ENCODE measurements at regions not wholly inside any gene's neighbourhood (a gene's known extent, or its start where the extent isn't known, plus 50 kb on each side); places are given as distances from the start of the nearest gene placed in this dataset.

DNA sequence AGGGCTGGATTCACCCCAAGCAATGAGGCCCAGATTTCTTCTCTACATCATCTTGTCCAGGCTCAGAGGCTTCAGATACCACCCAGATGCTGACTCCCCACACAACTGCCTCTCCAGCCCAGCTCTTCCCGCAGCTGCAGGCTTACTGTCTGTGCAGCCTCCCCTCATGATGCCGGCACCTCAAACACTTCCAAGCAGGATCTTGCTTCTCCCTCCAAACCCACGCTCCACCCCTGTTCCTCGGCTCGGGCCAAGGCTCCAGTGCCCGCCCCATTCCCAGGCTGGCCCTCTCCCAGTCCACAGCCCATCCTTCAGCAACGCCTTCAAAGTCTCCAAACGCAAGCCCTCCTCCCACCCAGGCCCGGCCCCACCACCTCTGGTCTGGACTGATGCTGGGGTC is 159.2 kb upstream of the LINGO1 start:
- FAIRE-seq = no peak
- H3K27me3 ChIP-seq (ENCODE audit: control insufficient read depth in 3 of 3, insufficient read depth in 3 of 3, low read length in 3 of 3) = peaks cover 0 to 6% (median 3%) of the 10 kb centered on the region in 3 donors
- 73 to 89% (median 81%) methylated on average over 8 to 9 of the region's 9 CpGs for WGBS, 3 donors
- no peaks in the 10 kb centered on the region for H3K36me3 ChIP-seq (ENCODE audit: control insufficient read depth in 3 of 3, insufficient read depth in 2 of 3, low read depth in 1 of 3, low read length in 3 of 3)
- no peaks in the 10 kb centered on the region for H3K9me3 ChIP-seq (ENCODE audit: control insufficient read depth in 2 of 2, insufficient read depth in 1 of 2, low read depth in 1 of 2, low read length in 1 of 2)
- no peak overlapping the region for H3K4me3 ChIP-seq (ENCODE audit: low read depth in 1 of 3, low read length in 3 of 3)
- H3K27ac ChIP-seq (ENCODE audit: low read depth in 1 of 3, low read length in 2 of 3) = no peak overlapping the region
- DNase-seq = no peak
- no peaks in the 10 kb centered on the region for H3K4me1 ChIP-seq (ENCODE audit: control insufficient read depth in 3 of 3, insufficient read depth in 2 of 3, low read depth in 1 of 3, low read length in 2 of 3)

DNA sequence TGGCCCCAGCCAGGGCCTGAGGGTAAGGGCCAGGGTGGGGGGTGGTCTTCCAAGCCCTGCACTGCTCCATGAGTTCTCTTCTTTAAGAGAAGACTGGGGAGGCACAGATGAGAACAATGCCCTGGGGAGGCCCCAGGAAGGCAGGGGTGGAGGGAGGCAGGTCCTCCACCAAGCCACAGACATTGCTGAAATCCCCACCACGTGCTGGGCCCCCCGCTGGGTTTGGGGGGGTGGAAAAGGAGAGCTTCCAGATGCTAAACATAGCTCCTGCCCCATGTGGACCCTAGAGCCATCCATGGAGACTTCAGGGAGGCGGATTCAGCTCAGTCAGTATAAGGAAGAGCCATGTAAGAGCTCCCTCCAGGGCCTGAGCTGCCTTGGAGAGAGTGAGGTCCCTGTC is 157.8 kb upstream of the LINGO1 start:
- Histone ChIP-seq H3K4me3 (ENCODE audit: low read depth in 1 of 3, low read length in 3 of 3) (no peak overlapping the region), H3K27ac (ENCODE audit: low read depth in 1 of 3, low read length in 2 of 3) (no peak overlapping the region), H3K36me3 (ENCODE audit: control insufficient read depth in 3 of 3, insufficient read depth in 2 of 3, low read depth in 1 of 3, low read length in 3 of 3) (no peaks in the 10 kb centered on the region), H3K27me3 (ENCODE audit: control insufficient read depth in 3 of 3, insufficient read depth in 3 of 3, low read length in 3 of 3) (peaks cover 0 to 6% (median 3%) of the 10 kb centered on the region in 3 donors), H3K9me3 (ENCODE audit: control insufficient read depth in 2 of 2, insufficient read depth in 1 of 2, low read depth in 1 of 2, low read length in 1 of 2) (no peaks in the 10 kb centered on the region), H3K4me1 (ENCODE audit: control insufficient read depth in 3 of 3, insufficient read depth in 2 of 3, low read depth in 1 of 3, low read length in 2 of 3) (no peaks in the 10 kb centered on the region)
- no peak for DNase-seq
- 52 to 59% (median 53%) methylated on average over 3 of the region's 3 CpGs for WGBS, 3 donors
- FAIRE-seq = no peak

DNA sequence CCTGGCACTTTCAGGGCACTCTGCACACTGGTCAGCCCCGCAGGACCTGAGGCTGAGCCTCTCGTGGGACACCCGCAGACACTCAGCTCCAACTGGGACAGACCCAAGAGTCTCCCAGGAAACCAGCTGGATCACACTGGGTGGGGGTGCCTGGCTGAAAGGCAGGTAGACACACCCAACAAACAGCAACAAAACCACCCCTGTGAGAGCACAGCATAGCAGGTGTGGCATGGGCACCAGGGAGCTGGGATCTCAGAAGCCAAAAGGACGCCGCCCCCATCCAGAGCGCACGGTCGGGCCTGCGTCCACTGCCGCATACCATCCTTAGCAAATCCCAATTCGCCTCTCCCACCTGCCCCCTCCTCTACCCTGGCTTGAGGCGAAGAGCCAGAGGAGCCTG is 154.2 kb upstream of the LINGO1 start:
- Histone ChIP-seq H3K4me1 (ENCODE audit: control insufficient read depth in 3 of 3, insufficient read depth in 2 of 3, low read depth in 1 of 3, low read length in 2 of 3) (no peaks in the 10 kb centered on the region), H3K36me3 (ENCODE audit: control insufficient read depth in 3 of 3, insufficient read depth in 2 of 3, low read depth in 1 of 3, low read length in 3 of 3) (no peaks in the 10 kb centered on the region), H3K27me3 (ENCODE audit: control insufficient read depth in 3 of 3, insufficient read depth in 3 of 3, low read length in 3 of 3) (peaks cover 0 to 6% (median 3%) of the 10 kb centered on the region in 3 donors), H3K9me3 (ENCODE audit: control insufficient read depth in 2 of 2, insufficient read depth in 1 of 2, low read depth in 1 of 2, low read length in 1 of 2) (no peaks in the 10 kb centered on the region), H3K4me3 (ENCODE audit: low read depth in 1 of 3, low read length in 3 of 3) (no peak overlapping the region), H3K27ac (ENCODE audit: low read depth in 1 of 3, low read length in 2 of 3) (no peak overlapping the region)
- 75 to 83% (median 76%) methylated on average over 12 of the region's 12 CpGs for WGBS, 3 donors
- DNase-seq (no peak), FAIRE-seq (no peak)

DNA sequence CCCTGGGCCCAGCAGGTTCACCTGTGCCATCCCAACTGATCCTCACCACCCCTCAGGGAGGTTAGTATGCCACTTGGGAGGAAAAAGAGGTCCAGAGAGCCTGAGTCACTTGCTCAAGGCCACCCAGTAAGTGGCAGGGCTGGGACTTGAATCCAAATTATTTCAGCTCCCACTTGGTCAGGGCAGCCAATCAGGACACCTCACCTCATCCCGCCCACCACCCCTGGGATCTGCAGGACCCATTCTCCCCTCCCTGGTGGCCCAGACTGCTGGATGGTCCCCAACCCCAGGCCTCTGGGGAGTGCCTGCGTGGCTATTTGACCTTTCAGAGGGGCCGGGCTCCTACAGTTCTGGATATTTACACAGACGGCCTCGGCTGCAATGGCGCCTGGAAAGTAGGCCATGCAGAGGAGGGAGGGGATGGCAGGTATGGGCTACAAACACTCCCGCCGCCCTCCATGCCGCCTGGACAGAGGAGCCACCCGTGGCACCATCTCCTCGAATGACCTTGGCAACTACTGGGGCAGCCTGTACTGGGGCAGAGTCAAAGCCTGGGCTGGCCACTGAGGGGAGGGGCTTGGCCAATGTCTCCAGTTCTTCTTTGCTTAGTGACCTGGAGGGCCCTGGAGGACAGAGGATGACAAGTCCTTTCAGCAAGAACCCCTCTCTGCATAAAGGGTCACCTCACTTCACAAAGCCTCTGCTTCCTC is 153.6 kb upstream of the LINGO1 start:
- DNase-seq (no peak), FAIRE-seq (no peak)
- Histone ChIP-seq H3K9me3 (ENCODE audit: control insufficient read depth in 2 of 2, insufficient read depth in 1 of 2, low read depth in 1 of 2, low read length in 1 of 2) (no peaks in the 10 kb centered on the region), H3K27ac (ENCODE audit: low read depth in 1 of 3, low read length in 2 of 3) (no peak overlapping the region), H3K36me3 (ENCODE audit: control insufficient read depth in 3 of 3, insufficient read depth in 2 of 3, low read depth in 1 of 3, low read length in 3 of 3) (peaks cover 0 to 4% (median 0%) of the 10 kb centered on the region in 3 donors), H3K27me3 (ENCODE audit: control insufficient read depth in 3 of 3, insufficient read depth in 3 of 3, low read length in 3 of 3) (peaks cover 0 to 6% (median 3%) of the 10 kb centered on the region in 3 donors), H3K4me3 (ENCODE audit: low read depth in 1 of 3, low read length in 3 of 3) (no peak overlapping the region), H3K4me1 (ENCODE audit: control insufficient read depth in 3 of 3, insufficient read depth in 2 of 3, low read depth in 1 of 3, low read length in 2 of 3) (no peaks in the 10 kb centered on the region)
- 51 to 63% (median 62%) methylated on average over 11 of the region's 11 CpGs for WGBS, 3 donors

DNA sequence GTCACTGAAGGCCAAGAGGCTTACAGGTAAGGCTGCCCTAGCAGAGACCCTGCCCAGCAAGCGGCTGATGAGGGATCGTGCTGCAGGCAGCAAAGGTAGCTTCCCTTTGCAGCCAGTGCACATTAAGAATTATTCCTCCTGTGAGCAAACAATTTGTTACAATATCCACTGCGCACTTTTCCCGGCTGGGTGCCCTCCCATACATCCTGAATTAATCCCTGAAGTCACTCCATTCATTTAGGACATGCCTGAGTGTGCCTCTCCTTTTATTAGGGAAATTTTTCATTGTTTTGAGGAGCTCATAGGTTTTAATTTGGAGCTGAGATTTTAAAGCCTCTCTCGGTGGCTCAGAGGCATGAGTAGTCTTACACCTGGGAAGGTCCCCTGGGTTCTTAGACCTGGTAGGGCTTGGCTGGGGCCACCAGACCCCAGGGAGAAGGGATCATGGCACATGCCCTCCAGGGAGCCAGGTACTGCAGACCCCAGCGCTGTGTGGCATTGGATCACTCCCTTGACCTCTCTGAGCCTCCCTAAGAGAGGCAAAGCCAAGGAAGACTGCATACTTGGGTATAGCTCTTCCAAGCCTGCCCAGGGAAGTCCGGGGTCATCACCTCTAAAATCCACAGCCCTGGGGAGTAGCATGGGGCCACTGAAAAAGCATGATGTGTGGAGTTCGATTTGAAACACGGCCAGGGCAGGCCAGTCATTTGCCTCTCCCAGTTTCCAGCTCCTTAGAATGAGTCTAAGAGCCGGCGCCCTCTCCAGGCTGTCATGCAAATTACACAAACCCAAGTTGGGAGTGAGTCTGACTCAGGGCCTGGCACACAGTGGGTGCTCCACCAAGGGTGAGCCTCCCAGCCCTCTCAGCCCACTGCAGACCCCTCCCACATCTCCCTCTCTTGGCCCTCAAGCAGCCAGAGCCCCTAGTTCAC is 151.9 kb upstream of the LINGO1 start:
- DNase-seq (peak in 1 of 2 donors; percentile 14), FAIRE-seq (no peak)
- H3K27ac ChIP-seq (ENCODE audit: low read depth in 1 of 3, low read length in 2 of 3) = no peak overlapping the region
- H3K36me3 ChIP-seq (ENCODE audit: control insufficient read depth in 3 of 3, insufficient read depth in 2 of 3, low read depth in 1 of 3, low read length in 3 of 3) = peaks cover 0 to 6% (median 0%) of the 10 kb centered on the region in 3 donors
- peaks cover 0 to 6% of the 10 kb centered on the region in 2 donors for H3K9me3 ChIP-seq (ENCODE audit: control insufficient read depth in 2 of 2, insufficient read depth in 1 of 2, low read depth in 1 of 2, low read length in 1 of 2)
- no peak overlapping the region for H3K4me3 ChIP-seq (ENCODE audit: low read depth in 1 of 3, low read length in 3 of 3)
- WGBS, 3 donors = 45 to 56% (median 47%) methylated on average over 11 of the region's 11 CpGs
- H3K27me3 ChIP-seq (ENCODE audit: control insufficient read depth in 3 of 3, insufficient read depth in 3 of 3, low read length in 3 of 3) = peaks cover 0 to 6% (median 5%) of the 10 kb centered on the region in 3 donors
- H3K4me1 ChIP-seq (ENCODE audit: control insufficient read depth in 3 of 3, insufficient read depth in 2 of 3, low read depth in 1 of 3, low read length in 2 of 3) = no peaks in the 10 kb centered on the region

DNA sequence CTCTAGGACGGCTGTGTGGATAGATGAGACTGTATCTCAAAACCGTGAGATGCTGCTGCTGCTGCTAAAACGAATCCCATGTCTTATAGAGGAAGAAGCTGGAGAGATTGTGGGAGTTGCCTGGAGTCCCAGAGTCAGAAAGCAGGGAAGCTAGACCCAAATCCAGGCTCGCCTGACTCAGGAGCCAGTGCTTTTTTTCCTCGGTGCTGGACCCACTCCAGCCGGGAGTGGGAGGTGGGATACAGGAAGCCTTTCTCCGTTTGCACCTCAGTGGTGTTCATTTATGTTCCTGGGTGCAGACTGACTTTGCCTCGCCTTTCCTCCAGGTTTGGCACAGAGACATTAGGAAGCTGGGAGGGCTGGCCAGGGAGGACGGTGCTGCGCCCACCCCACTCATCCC is 150.9 kb upstream of the LINGO1 start:
- 44 to 59% (median 50%) methylated on average over 10 of the region's 10 CpGs for WGBS, 3 donors
- FAIRE-seq = no peak
- Histone ChIP-seq H3K9me3 (ENCODE audit: control insufficient read depth in 2 of 2, insufficient read depth in 1 of 2, low read depth in 1 of 2, low read length in 1 of 2) (peaks cover 0 to 6% of the 10 kb centered on the region in 2 donors), H3K4me3 (ENCODE audit: low read depth in 1 of 3, low read length in 3 of 3) (no peak overlapping the region), H3K4me1 (ENCODE audit: control insufficient read depth in 3 of 3, insufficient read depth in 2 of 3, low read depth in 1 of 3, low read length in 2 of 3) (no peaks in the 10 kb centered on the region), H3K27me3 (ENCODE audit: control insufficient read depth in 3 of 3, insufficient read depth in 3 of 3, low read length in 3 of 3) (peaks cover 0 to 6% (median 5%) of the 10 kb centered on the region in 3 donors), H3K36me3 (ENCODE audit: control insufficient read depth in 3 of 3, insufficient read depth in 2 of 3, low read depth in 1 of 3, low read length in 3 of 3) (peaks cover 0 to 6% (median 0%) of the 10 kb centered on the region in 3 donors), H3K27ac (ENCODE audit: low read depth in 1 of 3, low read length in 2 of 3) (no peak overlapping the region)
- no peak for DNase-seq

DNA sequence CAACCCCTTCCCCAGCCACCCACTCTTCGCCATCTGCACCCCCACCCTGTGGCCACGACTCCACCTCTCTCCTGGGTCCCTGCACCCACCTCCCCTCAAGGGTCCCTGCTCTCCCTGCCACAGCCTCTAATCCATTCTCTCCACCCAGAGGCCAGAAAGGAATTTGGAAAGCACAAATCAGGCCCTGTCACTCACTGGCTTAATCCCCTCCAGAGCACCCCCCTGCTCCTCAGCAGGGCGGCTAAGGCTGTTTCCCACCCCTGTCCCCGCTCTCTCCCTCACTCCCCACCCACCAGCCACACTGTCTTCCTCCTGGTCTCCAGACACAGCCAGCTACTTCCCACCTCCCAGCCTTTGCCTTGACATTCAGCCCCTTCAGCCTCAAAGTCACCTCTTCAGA is 150.0 kb upstream of the LINGO1 start:
- no peak for FAIRE-seq
- DNase-seq = no peak
- peaks cover 0 to 9% of the 10 kb centered on the region in 2 donors for H3K9me3 ChIP-seq (ENCODE audit: control insufficient read depth in 2 of 2, insufficient read depth in 1 of 2, low read depth in 1 of 2, low read length in 1 of 2)
- 73 to 84% (median 80%) methylated on average over 4 of the region's 4 CpGs for WGBS, 3 donors
- peaks cover 0 to 3% (median 3%) of the 10 kb centered on the region in 3 donors for H3K27me3 ChIP-seq (ENCODE audit: control insufficient read depth in 3 of 3, insufficient read depth in 3 of 3, low read length in 3 of 3)
- H3K36me3 ChIP-seq (ENCODE audit: control insufficient read depth in 3 of 3, insufficient read depth in 2 of 3, low read depth in 1 of 3, low read length in 3 of 3) = peaks cover 0 to 6% (median 0%) of the 10 kb centered on the region in 3 donors
- no peak overlapping the region for H3K27ac ChIP-seq (ENCODE audit: low read depth in 1 of 3, low read length in 2 of 3)
- H3K4me1 ChIP-seq (ENCODE audit: control insufficient read depth in 3 of 3, insufficient read depth in 2 of 3, low read depth in 1 of 3, low read length in 2 of 3) = no peaks in the 10 kb centered on the region
- no peak overlapping the region for H3K4me3 ChIP-seq (ENCODE audit: low read depth in 1 of 3, low read length in 3 of 3)

DNA sequence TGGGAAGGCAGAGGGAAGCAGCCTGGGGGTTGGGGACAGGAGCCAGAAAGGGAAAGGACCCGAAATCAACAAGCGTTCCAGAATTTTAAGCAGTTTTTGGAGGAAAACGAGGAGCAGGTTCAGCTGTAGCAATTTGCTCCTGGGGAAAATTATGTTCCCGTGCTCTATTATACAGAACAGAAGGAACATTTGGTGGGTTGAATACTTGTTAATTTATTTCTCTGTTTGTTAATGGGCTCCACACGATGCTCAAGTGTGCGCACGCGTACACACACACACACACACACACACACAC is 149.2 kb upstream of the LINGO1 start:
- Histone ChIP-seq H3K27ac (ENCODE audit: low read depth in 1 of 3, low read length in 2 of 3) (no peak overlapping the region), H3K36me3 (ENCODE audit: control insufficient read depth in 3 of 3, insufficient read depth in 2 of 3, low read depth in 1 of 3, low read length in 3 of 3) (peaks cover 0 to 6% (median 0%) of the 10 kb centered on the region in 3 donors), H3K4me3 (ENCODE audit: low read depth in 1 of 3, low read length in 3 of 3) (no peak overlapping the region), H3K9me3 (ENCODE audit: control insufficient read depth in 2 of 2, insufficient read depth in 1 of 2, low read depth in 1 of 2, low read length in 1 of 2) (peaks cover 0 to 9% of the 10 kb centered on the region in 2 donors), H3K27me3 (ENCODE audit: control insufficient read depth in 3 of 3, insufficient read depth in 3 of 3, low read length in 3 of 3) (peaks cover 0 to 3% (median 0%) of the 10 kb centered on the region in 3 donors), H3K4me1 (ENCODE audit: control insufficient read depth in 3 of 3, insufficient read depth in 2 of 3, low read depth in 1 of 3, low read length in 2 of 3) (no peaks in the 10 kb centered on the region)
- WGBS, 3 donors = 77 to 88% (median 80%) methylated on average over 8 of the region's 8 CpGs
- no peak for DNase-seq
- no peak for FAIRE-seq
